Sciatic nerve (tissue), 2 donors: ENCODE measurements at regions not wholly inside any gene's neighbourhood (a gene's known extent, or its start where the extent isn't known, plus 50 kb on each side); places are given as distances from the start of the nearest gene placed in this dataset.

ENCODE experiments used
- ATAC-seq: fragments of 200-7000 bp; cut with Tn5 transposase; one replicate; pipeline ENCODE4 v1.9.1; 2020; ENCODE audit warnings: mild to moderate bottlenecking, moderate library complexity
- DNase-seq: peaks from one replicate; pipeline ENCODE4 v3.0.0-alpha.2; 2020; ENCODE audit warnings: low spot score
- intact Hi-C: fragments of 100-400 bp; cut with DNase I; formaldehyde crosslinking; loops from one replicate; pipeline ENCODE4 v1.14.2; 2022
- donor health status: DM: no; HTN: no; CAD: no.
- donor health status: DM: no; HTN: no; CAD: no.

- ATAC-seq: no peak
- intact Hi-C loops: no loop called here
- no peak for DNase-seq
Observed at GRCh38 chr6:85396159-85396808, 53.6 kb upstream of the NT5E start.

GRCh38 chr6:85395746-85396145 lies 54.1 kb upstream of the NT5E start:
- ATAC-seq (no peak), DNase-seq (no peak)
- intact Hi-C loops: no loop called here

GRCh38 chr6:85394853-85395538 lies 54.9 kb upstream of the NT5E start:
- intact Hi-C loops: no loop called here
- ATAC-seq (peak; percentile 22), DNase-seq (no peak)

DNA sequence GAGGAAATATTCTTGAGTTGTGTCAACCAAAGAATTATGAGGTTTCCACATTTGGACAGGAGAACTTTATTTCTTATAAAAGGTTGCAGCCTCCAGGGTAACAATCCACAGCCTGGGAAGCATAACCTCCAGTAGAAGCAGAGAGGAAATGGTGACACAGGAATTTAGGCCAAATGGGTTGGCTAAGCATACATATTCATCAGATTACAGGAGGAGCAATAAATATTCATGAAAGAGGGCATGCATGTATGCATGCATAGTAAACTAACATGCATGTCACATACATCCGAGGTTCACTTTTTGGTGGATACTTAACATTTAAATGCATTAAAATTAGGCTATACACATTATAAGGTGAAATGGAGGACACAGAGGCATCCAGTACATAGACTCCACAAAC lies 55.7 kb upstream of the NT5E start:
- DNase-seq (no peak), ATAC-seq (no peak)
- intact Hi-C loops: no loop called here

DNA sequence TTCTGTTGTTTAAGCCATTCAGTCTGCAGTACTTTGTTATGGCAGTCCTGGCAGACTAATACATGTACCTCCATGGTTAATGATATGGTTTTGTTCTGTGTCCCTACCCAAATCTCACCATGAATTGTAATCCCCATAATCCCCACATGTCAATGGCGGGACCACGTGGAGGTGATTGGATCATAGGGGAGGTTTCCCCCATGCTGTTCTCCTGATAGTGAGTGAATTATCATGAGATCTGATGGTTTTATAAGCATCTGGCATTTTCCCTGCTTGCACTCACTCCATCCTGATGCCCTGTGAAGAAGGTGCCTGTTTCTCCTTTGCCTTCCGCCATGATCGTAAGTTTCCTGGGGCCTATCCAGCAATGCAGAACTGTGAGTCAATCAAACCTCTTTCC lies 57.5 kb upstream of the NT5E start:
- intact Hi-C loops: no loop called here
- no peak for DNase-seq
- ATAC-seq: no peak

GRCh38 chr6:85390775-85391174 lies 59.1 kb upstream of the NT5E start:
- DNase-seq (no peak), ATAC-seq (no peak)
- intact Hi-C loops: no loop called here

DNA sequence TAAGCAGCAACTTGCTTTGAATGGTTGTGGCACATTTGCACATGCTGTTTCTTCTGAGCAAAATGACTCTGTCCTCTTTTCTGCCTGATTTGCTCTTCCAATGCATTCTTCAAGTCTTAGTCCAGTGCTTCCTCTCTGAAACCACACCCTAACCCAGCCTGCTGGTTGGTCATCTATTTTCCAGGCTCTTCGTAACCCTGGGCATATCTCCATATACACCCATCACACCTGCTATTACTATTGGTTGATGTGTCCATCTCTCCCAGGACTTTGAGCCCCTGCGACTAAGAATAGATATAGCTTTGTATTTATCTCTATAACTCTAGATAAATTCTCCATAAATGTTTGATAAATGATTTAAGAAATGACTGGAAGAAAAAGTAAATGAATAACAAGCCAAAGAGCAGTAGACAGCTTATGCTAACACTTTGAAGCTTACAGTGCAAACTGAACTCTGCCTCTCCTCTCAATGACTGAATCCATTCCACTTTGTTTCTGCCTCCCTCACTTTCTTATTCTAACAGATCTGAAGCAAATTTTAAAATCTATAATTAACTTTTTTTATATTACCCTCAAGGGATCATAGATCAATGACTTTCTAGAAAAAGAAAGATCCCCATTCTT lies 59.7 kb upstream of the NT5E start:
- ATAC-seq (no peak), DNase-seq (no peak)
- intact Hi-C loops: no loop called here

DNA sequence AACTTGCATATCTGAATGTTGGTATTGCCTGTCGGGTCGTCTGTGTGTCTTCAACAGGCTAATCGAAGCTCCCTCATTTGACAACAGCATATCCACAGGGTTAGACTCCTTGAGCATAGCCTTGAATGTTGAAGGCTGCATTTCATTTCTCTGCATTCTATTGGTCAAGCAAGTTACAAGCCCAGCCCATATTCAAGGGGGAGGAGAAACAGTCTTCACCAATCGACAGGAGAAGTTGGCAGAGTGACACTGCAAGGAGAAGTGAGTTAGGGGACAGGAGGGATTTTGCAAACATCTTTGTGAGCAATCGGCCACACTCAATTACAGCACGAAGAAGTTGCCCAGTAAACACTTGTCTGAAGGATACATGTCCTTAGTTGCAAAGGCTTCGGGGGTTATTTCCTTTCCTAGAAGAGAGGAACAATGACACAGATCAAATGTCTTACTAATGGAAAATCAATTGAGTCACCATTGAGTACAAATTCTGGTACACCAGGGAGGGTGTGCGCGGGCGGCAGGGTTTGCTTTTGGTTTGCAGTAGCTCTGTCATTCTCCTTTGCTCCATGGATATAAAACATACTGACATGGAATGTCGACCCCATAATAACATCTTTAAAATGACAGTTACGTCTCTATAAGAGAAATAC lies 60.6 kb upstream of the NT5E start:
- ATAC-seq (no peak), DNase-seq (no peak)
- intact Hi-C loops: no loop called here

GRCh38 chr6:85388531-85388930 lies 61.4 kb upstream of the NT5E start:
- intact Hi-C loops: no loop called here
- ATAC-seq (no peak), DNase-seq (no peak)

DNA sequence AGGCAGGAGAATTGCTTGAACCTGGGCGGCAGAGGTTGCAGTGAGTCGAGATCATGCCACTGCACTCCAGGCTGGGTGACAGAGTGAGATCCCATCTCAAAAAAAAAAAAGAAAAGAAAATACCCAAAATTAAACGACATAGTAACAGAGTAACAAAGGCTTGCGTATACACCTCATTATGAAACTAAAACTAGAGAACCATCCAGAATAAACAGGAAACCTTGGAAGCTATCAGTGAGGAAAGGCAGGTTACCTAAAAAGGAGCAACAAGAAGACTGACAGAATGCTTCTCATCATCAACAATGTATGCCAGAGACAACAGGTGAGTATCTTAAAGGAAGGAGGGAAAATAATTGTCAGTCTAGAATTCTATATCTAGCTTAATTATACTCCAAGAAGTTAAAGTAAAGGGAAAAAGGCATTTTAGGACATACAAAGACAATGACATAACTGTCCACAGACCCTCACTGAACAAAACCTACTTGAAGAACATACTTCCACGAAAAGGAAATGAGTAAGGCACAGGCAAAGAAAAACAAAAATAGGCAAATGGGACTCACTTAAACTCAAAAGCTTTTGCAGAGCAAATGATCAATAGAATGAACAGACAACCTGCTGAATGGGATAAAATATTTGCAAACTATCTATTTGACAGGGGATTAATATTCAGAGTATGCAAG lies 64.1 kb upstream of the NT5E start:
- intact Hi-C loops: no loop called here
- no peak for ATAC-seq

DNA sequence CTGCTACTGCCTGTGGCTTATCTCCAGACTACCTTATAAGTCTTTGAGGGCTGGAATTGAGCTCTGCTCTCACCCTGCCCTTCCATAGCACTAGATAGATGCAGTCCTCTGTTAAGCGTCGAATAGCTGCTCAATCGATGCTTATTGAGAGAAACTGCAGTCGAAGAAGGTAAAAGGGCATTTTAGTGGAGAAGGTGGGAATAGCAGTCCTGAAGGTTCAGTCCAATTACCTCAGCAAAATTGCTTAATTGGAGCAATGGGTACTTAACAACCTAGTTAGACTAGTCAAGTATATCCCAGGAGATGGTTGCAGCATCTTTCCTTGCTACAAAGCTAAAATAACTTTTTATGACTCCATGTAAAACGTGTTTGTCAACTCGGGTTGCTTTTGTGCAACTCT lies 66.8 kb upstream of the NT5E start:
- DNase-seq (no peak), ATAC-seq (no peak)
- intact Hi-C loops: no loop called here

More for the DNA sequence above, 64.1 kb upstream of the NT5E start:
- DNase-seq: no peak

- DNase-seq (no peak), ATAC-seq (no peak)
- intact Hi-C loops: no loop called here
Observed at GRCh38 chr6:85382541-85382940, 67.3 kb upstream of the NT5E start.

DNA sequence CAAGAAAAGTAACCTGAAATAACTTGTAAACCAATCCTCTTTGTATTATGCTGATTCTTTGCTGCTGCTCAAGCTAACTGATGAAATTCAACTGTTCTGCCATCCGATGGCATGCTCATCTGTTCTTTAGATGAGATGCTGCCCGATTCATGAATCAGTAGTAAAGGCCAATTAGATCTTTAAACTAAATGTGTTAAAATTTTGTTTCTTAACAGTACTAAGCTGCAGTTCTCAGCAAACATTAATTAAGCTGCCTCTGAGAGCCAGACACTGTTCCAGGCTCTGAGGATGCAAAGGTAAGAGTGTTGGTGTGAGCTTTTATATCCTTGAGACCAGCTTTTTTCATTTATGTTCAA lies 77.0 kb upstream of the NT5E start:
- intact Hi-C loops: no loop called here
- ATAC-seq: no peak
- no peak for DNase-seq

- ATAC-seq (peak; percentile 78), DNase-seq (no peak)
- intact Hi-C loops: no loop called here
Observed at GRCh38 chr6:85372188-85372914, 77.5 kb upstream of the NT5E start.

DNA sequence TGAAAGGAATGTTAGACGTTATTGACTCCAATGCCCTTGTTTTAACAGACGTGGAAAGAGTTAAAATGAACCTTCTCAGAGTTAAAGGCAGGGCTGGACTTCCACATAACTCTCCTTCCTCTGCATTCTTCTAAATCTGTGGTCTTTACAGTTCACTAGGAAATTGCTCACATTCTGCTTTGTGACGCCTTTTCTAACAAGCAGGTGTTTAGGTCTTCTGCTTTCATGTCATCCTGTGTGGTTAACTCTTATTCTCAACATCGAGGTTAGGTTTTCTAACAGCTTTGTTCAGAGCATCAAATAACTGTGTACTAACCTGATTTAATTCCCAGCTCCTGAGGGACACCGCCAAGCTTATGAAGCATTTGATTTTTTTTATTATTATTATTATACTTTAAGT lies 81.3 kb upstream of the NT5E start:
- intact Hi-C loops: no loop called here
- no peak for DNase-seq
- no peak for ATAC-seq

DNA sequence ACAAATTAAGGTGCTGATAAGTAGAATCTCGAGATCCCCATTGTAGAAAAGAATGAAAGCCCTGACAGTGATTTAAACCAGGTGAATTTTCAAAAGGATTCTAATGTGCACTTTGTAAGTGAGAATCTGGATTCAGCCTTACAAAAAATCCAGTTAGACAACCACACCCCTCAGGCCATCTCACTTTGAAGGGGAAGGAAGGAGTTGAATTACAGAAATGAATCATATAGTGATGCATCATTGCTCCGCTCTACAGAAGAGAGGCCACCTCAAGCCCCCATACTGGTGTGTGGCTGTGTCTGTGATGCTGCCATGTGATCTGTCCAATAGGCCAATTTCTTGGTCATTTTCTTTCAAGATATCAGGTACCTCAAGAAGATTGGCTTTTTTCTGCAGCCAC lies 85.5 kb upstream of the NT5E start:
- intact Hi-C loops: no loop called here
- DNase-seq (no peak), ATAC-seq (no peak)

- intact Hi-C loops: no loop called here
- no peak for ATAC-seq
- DNase-seq: no peak
Observed at GRCh38 chr6:85363870-85364269, 86.0 kb upstream of the NT5E start.

DNA sequence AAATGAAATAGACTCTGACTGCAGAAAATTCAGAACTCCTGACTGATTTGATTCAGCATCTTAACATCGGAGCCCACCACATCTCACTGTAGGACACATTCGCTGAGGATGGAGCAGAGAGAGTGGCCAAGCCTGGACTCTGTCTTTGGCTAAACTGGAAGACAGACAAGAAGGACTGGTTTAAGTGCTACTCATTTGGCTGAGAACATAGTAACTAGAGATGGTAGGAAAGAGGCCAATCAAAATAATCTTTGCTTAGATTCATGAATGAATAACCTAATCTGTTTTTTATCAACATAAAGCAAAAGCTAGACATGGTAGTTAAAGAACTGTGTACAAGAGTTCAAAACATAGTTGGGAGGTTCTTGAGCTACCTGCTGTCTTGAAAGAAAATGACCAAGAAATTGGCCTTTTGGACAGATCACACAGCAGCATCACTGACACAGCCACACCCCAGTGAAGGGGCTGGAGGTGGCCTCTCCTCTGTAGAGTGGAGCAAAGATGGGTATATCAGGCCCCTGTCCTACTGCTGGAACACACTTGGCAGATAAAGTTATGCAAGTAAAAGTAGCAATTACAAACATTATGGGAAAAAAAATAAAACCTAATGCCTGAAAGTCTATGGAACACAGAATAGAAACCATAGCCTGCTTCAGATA lies 87.1 kb upstream of the NT5E start:
- intact Hi-C loops: no loop called here
- no peak for ATAC-seq
- no peak for DNase-seq

GRCh38 chr6:85361643-85362014 lies 88.3 kb upstream of the NT5E start:
- no peak for DNase-seq
- peak; percentile 17 for ATAC-seq
- intact Hi-C loops: no loop called here
